PC-9 (cell line): ENCODE measurements at regions not wholly inside any gene's neighbourhood (a gene's known extent, or its start where the extent isn't known, plus 50 kb on each side); places are given as distances from the start of the nearest gene placed in this dataset.

Experiments used
- BruUV-seq: library from RNA; stranded (reverse); fragments of 400-500 nt; replicated peaks from 2 replicates; lab custom pipeline; 2021; lab: Mats Ljungman, UMichigan
- CTCF ChIA-PET: fragments of 300-600 bp; sonication (Branson Sonifier 250); formaldehyde crosslinking; loops from one replicate; lab custom pipeline; 2022; ENCODE audit warnings: antibody characterized with exemption; lab: Charles Lee
- POLR2A ChIA-PET: fragments of 300-600 bp; sonication (Branson Sonifier 250); formaldehyde crosslinking; loops from one replicate; lab custom pipeline; 2022; ENCODE audit warnings: antibody characterized with exemption; ENCODE audit not compliant: unreplicated experiment; lab: Charles Lee
- DNase-seq, 2 experiments: peaks; one replicate each; pipeline versions ENCODE4 v3.0.0 to v3.0.0-alpha.2; 2015 to 2022; ENCODE audit warnings: mixed read lengths in 1 of 2
- H2AFZ ChIP-seq: fragments of 200-600 bp; sonication (generic); 2 replicates; pipeline ENCODE4 v1.8.1; 2017; ENCODE audit warnings: antibody characterized with exemption
- H3F3A ChIP-seq: fragments of 200-600 bp; sonication (generic); 2 replicates; pipeline ENCODE4 v1.8.1; 2017; ENCODE audit warnings: antibody characterized with exemption, mild to moderate bottlenecking, low read depth; ENCODE audit not compliant: insufficient read depth
- H3K27ac ChIP-seq: fragments of 200-600 bp; sonication (generic); 2 replicates; pipeline ENCODE4 v1.6.1; 2016; ENCODE audit warnings: mixed run types
- H3K27me3 ChIP-seq: fragments of 200-600 bp; sonication (generic); 2 replicates; pipeline ENCODE4 v1.6.1; 2016; ENCODE audit warnings: low read depth, mixed run types; ENCODE audit not compliant: insufficient read depth
- H3K36me3 ChIP-seq: fragments of 200-600 bp; sonication (generic); 2 replicates; pipeline ENCODE4 v1.6.1; 2016; ENCODE audit warnings: low read depth, mixed run types
- H3K4me1 ChIP-seq: fragments of 200-600 bp; sonication (generic); replicated peaks from 2 replicates; pipeline ENCODE4 v1.6.1; 2016; ENCODE audit warnings: mixed run types; ENCODE audit not compliant: insufficient read depth
- H3K4me2 ChIP-seq: fragments of 200-600 bp; sonication (generic); 2 replicates; pipeline ENCODE4 v1.6.1; 2017; ENCODE audit warnings: mixed run types
- H3K4me3 ChIP-seq: fragments of 200-600 bp; sonication (generic); 2 replicates; pipeline ENCODE4 v1.6.1; 2016; ENCODE audit warnings: mixed run types
- H3K79me2 ChIP-seq: fragments of 200-600 bp; sonication (generic); 2 replicates; pipeline ENCODE4 v1.6.1; 2017; ENCODE audit warnings: low read depth, mixed run types
- H3K9me2 ChIP-seq: fragments of 200-600 bp; sonication (generic); 2 replicates; pipeline ENCODE4 v1.8.1; 2017; ENCODE audit warnings: mild to moderate bottlenecking; ENCODE audit not compliant: insufficient read depth
- H3K9me3 ChIP-seq: fragments of 200-600 bp; sonication (generic); 2 replicates; pipeline ENCODE4 v1.8.1; 2016; ENCODE audit warnings: low read depth; ENCODE audit not compliant: insufficient read depth
- H4K20me1 ChIP-seq: fragments of 200-600 bp; sonication (generic); 2 replicates; pipeline ENCODE4 v1.8.1; 2017; ENCODE audit not compliant: insufficient read depth
- EZH2 ChIP-seq: fragments of 200-600 bp; sonication (generic); IDR thresholded peaks from 2 replicates; pipeline ENCODE4 v1.8.0; 2017; ENCODE audit warnings: antibody characterized with exemption, low read depth
- intact Hi-C: fragments of 100-400 bp; cut with micrococcal nuclease; formaldehyde crosslinking; loops from one replicate; pipeline ENCODE4 v1.10.0; 2022; ENCODE audit not compliant: unreplicated experiment
- TF ChIP-seq, protein P1 (sequence below): fragments of 200-600 bp; sonication (generic); conservative IDR thresholded peaks from 2 replicates; pipeline ENCODE4 v1.6.1; 2017; ENCODE audit warnings: mixed run types, antibody characterized with exemption, mild to moderate bottlenecking, moderate library complexity

DNA sequence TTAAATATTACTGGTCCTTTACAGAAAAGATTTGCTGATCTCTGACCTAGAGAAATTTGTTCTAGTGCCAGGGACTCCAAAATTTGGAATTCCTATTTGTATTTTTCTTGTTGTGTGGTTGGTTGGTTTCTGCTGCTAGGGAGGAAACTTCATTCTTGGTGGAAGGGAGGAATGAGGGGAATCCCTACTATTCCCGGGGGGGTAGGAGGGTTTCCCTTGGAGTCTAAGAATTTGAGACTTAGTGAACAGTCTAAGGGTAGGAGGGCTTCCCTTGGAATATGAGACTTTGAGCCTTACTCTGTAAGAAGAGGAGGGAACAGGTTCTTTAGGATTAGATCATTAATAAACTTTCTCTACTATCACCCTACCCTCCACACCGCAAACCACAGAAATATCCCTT is 67.1 kb upstream of the ADGRF1 start:
- Histone ChIP-seq H2AFZ (no peak overlapping the region), H3K4me3 (no peak overlapping the region), H3K36me3 (no peaks in the 10 kb centered on the region), H3F3A (peaks cover 77% of the 10 kb centered on the region), H3K79me2 (peaks cover 8% of the 10 kb centered on the region; the same call in 1 of the 2 replicates), H3K9me3 (no peaks in the 10 kb centered on the region), H3K27ac (peak overlapping the region; percentile 96), H4K20me1 (no peaks in the 10 kb centered on the region), H3K4me2 (no peak overlapping the region), H3K27me3 (no peaks in the 10 kb centered on the region), H3K4me1 (peaks cover 96% of the 10 kb centered on the region), H3K9me2 (no peaks in the 10 kb centered on the region)
- no peak for DNase-seq
- no TSS peak for BruUV-seq
- POLR2A ChIA-PET: no interaction called here
- intact Hi-C loops: no loop called here
- TF ChIP-seq, protein P1, sequence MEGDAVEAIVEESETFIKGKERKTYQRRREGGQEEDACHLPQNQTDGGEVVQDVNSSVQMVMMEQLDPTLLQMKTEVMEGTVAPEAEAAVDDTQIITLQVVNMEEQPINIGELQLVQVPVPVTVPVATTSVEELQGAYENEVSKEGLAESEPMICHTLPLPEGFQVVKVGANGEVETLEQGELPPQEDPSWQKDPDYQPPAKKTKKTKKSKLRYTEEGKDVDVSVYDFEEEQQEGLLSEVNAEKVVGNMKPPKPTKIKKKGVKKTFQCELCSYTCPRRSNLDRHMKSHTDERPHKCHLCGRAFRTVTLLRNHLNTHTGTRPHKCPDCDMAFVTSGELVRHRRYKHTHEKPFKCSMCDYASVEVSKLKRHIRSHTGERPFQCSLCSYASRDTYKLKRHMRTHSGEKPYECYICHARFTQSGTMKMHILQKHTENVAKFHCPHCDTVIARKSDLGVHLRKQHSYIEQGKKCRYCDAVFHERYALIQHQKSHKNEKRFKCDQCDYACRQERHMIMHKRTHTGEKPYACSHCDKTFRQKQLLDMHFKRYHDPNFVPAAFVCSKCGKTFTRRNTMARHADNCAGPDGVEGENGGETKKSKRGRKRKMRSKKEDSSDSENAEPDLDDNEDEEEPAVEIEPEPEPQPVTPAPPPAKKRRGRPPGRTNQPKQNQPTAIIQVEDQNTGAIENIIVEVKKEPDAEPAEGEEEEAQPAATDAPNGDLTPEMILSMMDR: no peak
- TF ChIP-seq EZH2: no peak
- CTCF ChIA-PET: no interaction called here

- peaks cover 79% of the 10 kb centered on the region for H3F3A ChIP-seq
- no peak overlapping the region; the same call in 1 of the 2 replicates for H2AFZ ChIP-seq
- H4K20me1 ChIP-seq: no peaks in the 10 kb centered on the region
- BruUV-seq: no TSS peak
- peaks cover 97% of the 10 kb centered on the region for H3K4me1 ChIP-seq
- H3K79me2 ChIP-seq: peaks cover 8% of the 10 kb centered on the region; the same call in 1 of the 2 replicates
- POLR2A ChIA-PET: interaction anchor here (0.5 to 1.1 kb wide), 12 partner anchors 12 to 201 kb away, joined by 4 to 12 read pairs (median 7); no protein-coding TSS in a partner anchor
- peak overlapping the region; percentile 96 for H3K27ac ChIP-seq
- CTCF ChIA-PET: interaction anchor here (0.8 to 1.1 kb wide), 2 partner anchors 13 to 82 kb away, joined by 3 read pairs; no protein-coding TSS in a partner anchor
- no peaks in the 10 kb centered on the region for H3K9me3 ChIP-seq
- no peaks in the 10 kb centered on the region for H3K36me3 ChIP-seq
- peak overlapping the region; percentile 69 for H3K4me2 ChIP-seq
- peak; percentile 85 to 99 for DNase-seq
- no peak for TF ChIP-seq EZH2
- TF ChIP-seq, protein P1: no peak
- intact Hi-C loops: loop anchor here (1.0 to 2.0 kb wide), 6 partner anchors 9 to 82 kb away; no protein-coding TSS in a partner anchor
- no peaks in the 10 kb centered on the region for H3K27me3 ChIP-seq
- H3K9me2 ChIP-seq: no peaks in the 10 kb centered on the region
- no peak overlapping the region; the same call in 1 of the 2 replicates for H3K4me3 ChIP-seq
These were observed 64.6 kb upstream of the ADGRF1 start for GRCh38 chr6:47106721-47107197.

DNA sequence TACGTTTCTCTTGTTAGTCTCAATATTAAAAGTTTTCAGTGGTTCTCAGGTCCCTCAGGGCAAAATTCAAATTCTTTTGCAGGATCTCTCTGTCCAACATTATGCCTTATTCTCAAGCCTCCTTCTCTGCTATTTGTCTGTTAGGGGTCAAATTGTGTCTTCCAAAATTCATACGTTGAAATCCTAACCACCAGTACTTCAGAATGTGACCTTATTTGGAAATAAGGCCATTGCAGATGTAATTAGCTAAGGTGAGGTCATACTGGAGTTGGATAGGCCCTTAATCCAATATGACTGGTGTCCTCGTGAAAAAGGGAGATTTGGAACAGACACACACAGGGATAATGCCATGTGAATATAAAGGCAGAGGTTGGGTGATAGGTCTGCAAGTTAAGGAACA is 64.1 kb upstream of the ADGRF1 start:
- Histone ChIP-seq H4K20me1 (no peaks in the 10 kb centered on the region), H3K9me3 (no peaks in the 10 kb centered on the region), H2AFZ (no peak overlapping the region; the same call in 1 of the 2 replicates), H3K27me3 (no peaks in the 10 kb centered on the region), H3K4me2 (peak overlapping the region; percentile 69), H3K4me1 (peaks cover 92% of the 10 kb centered on the region), H3K9me2 (no peaks in the 10 kb centered on the region), H3F3A (peaks cover 75% of the 10 kb centered on the region), H3K79me2 (peaks cover 8% of the 10 kb centered on the region; the same call in 1 of the 2 replicates), H3K27ac (peak overlapping the region; percentile 96), H3K36me3 (no peaks in the 10 kb centered on the region), H3K4me3 (peak overlapping the region; percentile 34; the same call in 1 of the 2 replicates)
- ChIA-PET POLR2A (interaction anchor here (0.5 to 1.1 kb wide), 12 partner anchors 13 to 1799 kb away, joined by 3 to 12 read pairs (median 6); no protein-coding TSS in a partner anchor), CTCF (interaction anchor here (0.8 to 1.1 kb wide), 2 partner anchors 12 to 83 kb away, joined by 3 read pairs; no protein-coding TSS in a partner anchor)
- peak in 1 of 2 experiments; percentile 78 for DNase-seq
- intact Hi-C loops: loop anchor here (1.0 to 2.0 kb wide), 2 partner anchors 59 to 62 kb away; no protein-coding TSS in a partner anchor
- TSS peak; percentile 66 for BruUV-seq
- no peak for TF ChIP-seq EZH2
- TF ChIP-seq, protein P1: no peak
